Mesothelial cell of epicardium (in vitro differentiated cells): ENCODE measurements at regions not wholly inside any gene's neighbourhood (a gene's known extent, or its start where the extent isn't known, plus 50 kb on each side); places are given as distances from the start of the nearest gene placed in this dataset.

Experiments
- DNase-seq, 2 experiments: peaks; one replicate each; pipeline ENCODE4 v3.0.0; 2021; ENCODE audit warnings: low spot score in 2 of 2; ENCODE audit not compliant: unreplicated experiment in 2 of 2
- H3K27ac Mint-ChIP-seq: 2 replicates; pipeline ENCODE4 v1.8.0; 2021; ENCODE audit warnings: mixed read lengths
- H3K27me3 Mint-ChIP-seq: 2 replicates; pipeline ENCODE4 v1.8.0; 2021; ENCODE audit warnings: low read depth, mixed read lengths
- H3K36me3 Mint-ChIP-seq: 2 replicates; pipeline ENCODE4 v1.8.0; 2021; ENCODE audit warnings: mixed read lengths
- H3K4me1 Mint-ChIP-seq: 2 replicates; pipeline ENCODE4 v1.8.0; 2021; ENCODE audit warnings: mixed read lengths
- H3K4me3 Mint-ChIP-seq: 2 replicates; pipeline ENCODE4 v1.8.0; 2021; ENCODE audit warnings: mild to moderate bottlenecking, moderate library complexity, mixed read lengths
- H3K9me3 Mint-ChIP-seq: 2 replicates; pipeline ENCODE4 v1.8.0; 2021; ENCODE audit warnings: mixed read lengths
- TF ChIP-seq, protein P1 (sequence below): fragments of 200-600 bp; sonication (generic); IDR thresholded peaks from one replicate; pipeline ENCODE4 v1.5.0; 2021; ENCODE audit warnings: antibody characterized with exemption; ENCODE audit not compliant: unreplicated experiment

GRCh38 chr5:31029925-31030324 lies 163.6 kb upstream of the CDH6 start:
- Mint-ChIP-seq H3K4me1 (no peaks in the 10 kb centered on the region), H3K36me3 (no peaks in the 10 kb centered on the region), H3K27me3 (no peaks in the 10 kb centered on the region), H3K27ac (no peak overlapping the region), H3K4me3 (no peak overlapping the region), H3K9me3 (no peaks in the 10 kb centered on the region)
- no peak for DNase-seq
- TF ChIP-seq, protein P1, sequence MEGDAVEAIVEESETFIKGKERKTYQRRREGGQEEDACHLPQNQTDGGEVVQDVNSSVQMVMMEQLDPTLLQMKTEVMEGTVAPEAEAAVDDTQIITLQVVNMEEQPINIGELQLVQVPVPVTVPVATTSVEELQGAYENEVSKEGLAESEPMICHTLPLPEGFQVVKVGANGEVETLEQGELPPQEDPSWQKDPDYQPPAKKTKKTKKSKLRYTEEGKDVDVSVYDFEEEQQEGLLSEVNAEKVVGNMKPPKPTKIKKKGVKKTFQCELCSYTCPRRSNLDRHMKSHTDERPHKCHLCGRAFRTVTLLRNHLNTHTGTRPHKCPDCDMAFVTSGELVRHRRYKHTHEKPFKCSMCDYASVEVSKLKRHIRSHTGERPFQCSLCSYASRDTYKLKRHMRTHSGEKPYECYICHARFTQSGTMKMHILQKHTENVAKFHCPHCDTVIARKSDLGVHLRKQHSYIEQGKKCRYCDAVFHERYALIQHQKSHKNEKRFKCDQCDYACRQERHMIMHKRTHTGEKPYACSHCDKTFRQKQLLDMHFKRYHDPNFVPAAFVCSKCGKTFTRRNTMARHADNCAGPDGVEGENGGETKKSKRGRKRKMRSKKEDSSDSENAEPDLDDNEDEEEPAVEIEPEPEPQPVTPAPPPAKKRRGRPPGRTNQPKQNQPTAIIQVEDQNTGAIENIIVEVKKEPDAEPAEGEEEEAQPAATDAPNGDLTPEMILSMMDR = no peak

- Mint-ChIP-seq H3K4me3 (no peak overlapping the region), H3K27ac (no peak overlapping the region), H3K4me1 (no peaks in the 10 kb centered on the region), H3K9me3 (no peaks in the 10 kb centered on the region), H3K27me3 (no peaks in the 10 kb centered on the region), H3K36me3 (no peaks in the 10 kb centered on the region)
- TF ChIP-seq, protein P1 = no peak
- no peak for DNase-seq
Measured at GRCh38 chr5:31027721-31028120, 165.8 kb upstream of the CDH6 start.

- TF ChIP-seq, protein P1 = no peak
- H3K27ac Mint-ChIP-seq = no peak overlapping the region
- peaks cover 3% of the 10 kb centered on the region for H3K9me3 Mint-ChIP-seq
- H3K4me1 Mint-ChIP-seq = no peaks in the 10 kb centered on the region
- H3K36me3 Mint-ChIP-seq = no peaks in the 10 kb centered on the region
- H3K4me3 Mint-ChIP-seq = no peak overlapping the region
- no peak for DNase-seq
- no peaks in the 10 kb centered on the region for H3K27me3 Mint-ChIP-seq
Measured at GRCh38 chr5:31023105-31023504, 170.4 kb upstream of the CDH6 start.

GRCh38 chr5:31021181-31021624 lies 172.3 kb upstream of the CDH6 start:
- Mint-ChIP-seq H3K4me3 (no peak overlapping the region), H3K27me3 (no peaks in the 10 kb centered on the region), H3K9me3 (peaks cover 3% of the 10 kb centered on the region), H3K27ac (no peak overlapping the region), H3K4me1 (no peaks in the 10 kb centered on the region), H3K36me3 (no peaks in the 10 kb centered on the region)
- TF ChIP-seq, protein P1 = no peak
- DNase-seq = no peak

DNA sequence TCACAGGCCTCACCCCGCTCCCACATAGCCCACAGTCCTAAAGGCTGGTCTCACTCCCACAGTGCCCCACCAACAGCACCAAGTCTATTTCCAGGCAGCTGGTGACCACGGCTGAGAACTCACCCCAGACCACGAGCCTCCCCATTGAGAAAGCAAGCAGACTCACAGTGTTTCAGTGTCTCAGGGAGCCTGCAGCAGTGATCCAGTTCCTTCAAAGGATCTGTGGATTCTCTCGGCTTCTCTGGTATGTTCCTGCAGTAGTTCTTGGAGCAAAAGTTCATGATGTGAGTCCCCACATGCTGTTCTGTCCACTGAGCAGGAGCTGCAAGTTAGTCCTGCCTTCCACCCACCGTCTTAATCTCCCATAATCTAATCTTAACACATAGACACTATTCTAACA lies 185.3 kb upstream of the CDH6 start:
- Mint-ChIP-seq H3K4me3 (no peak overlapping the region), H3K27ac (no peak overlapping the region), H3K9me3 (peaks cover 19% of the 10 kb centered on the region), H3K36me3 (no peaks in the 10 kb centered on the region), H3K27me3 (peaks cover 1% of the 10 kb centered on the region), H3K4me1 (no peaks in the 10 kb centered on the region)
- TF ChIP-seq, protein P1 = no peak
- DNase-seq = no peak

- TF ChIP-seq, protein P1 = no peak
- H3K4me1 Mint-ChIP-seq = no peaks in the 10 kb centered on the region
- H3K27ac Mint-ChIP-seq = no peak overlapping the region
- DNase-seq = no peak
- H3K36me3 Mint-ChIP-seq = no peaks in the 10 kb centered on the region
- H3K9me3 Mint-ChIP-seq = peaks cover 22% of the 10 kb centered on the region
- peaks cover 1% of the 10 kb centered on the region for H3K27me3 Mint-ChIP-seq
- no peak overlapping the region for H3K4me3 Mint-ChIP-seq
Measured at GRCh38 chr5:31007672-31008071, 185.8 kb upstream of the CDH6 start.
